ENCODE measurements at regions not wholly inside any gene's neighbourhood (a gene's known extent, or its start where the extent isn't known, plus 50 kb on each side); places are given as distances from the start of the nearest gene placed in this dataset.

GRCh38 chr20:24340933-24341332, 128.5 kb upstream of the SYNDIG1 start:
- ATAC-seq (no peak), DNase-seq (no peak)
- Mint-ChIP-seq H3K36me3 (ENCODE audit: low read depth) (peaks cover 2% of the 10 kb centered on the region), H3K4me1 (no peaks in the 10 kb centered on the region), H3K27me3 (peaks cover 23% of the 10 kb centered on the region), H3K27ac (no peak overlapping the region), H3K4me3 (no peak overlapping the region)
- no peaks in the 10 kb centered on the region for H3K9me3 ChIP-seq (ENCODE audit: control insufficient read depth, low read length, poor library complexity, severe bottlenecking)

GRCh38 chr20:24339210-24339641, 130.2 kb upstream of the SYNDIG1 start:
- DNase-seq (no peak), ATAC-seq (no peak)
- Mint-ChIP-seq H3K36me3 (ENCODE audit: low read depth) (peaks cover 2% of the 10 kb centered on the region), H3K4me1 (no peaks in the 10 kb centered on the region), H3K27me3 (peaks cover 19% of the 10 kb centered on the region), H3K27ac (no peak overlapping the region), H3K4me3 (no peak overlapping the region)
- H3K9me3 ChIP-seq (ENCODE audit: control insufficient read depth, low read length, poor library complexity, severe bottlenecking): no peaks in the 10 kb centered on the region

GRCh38 chr20:24337551-24337950, 131.9 kb upstream of the SYNDIG1 start:
- no peaks in the 10 kb centered on the region for H3K9me3 ChIP-seq (ENCODE audit: control insufficient read depth, low read length, poor library complexity, severe bottlenecking)
- Mint-ChIP-seq H3K4me3 (no peak overlapping the region), H3K4me1 (no peaks in the 10 kb centered on the region), H3K27me3 (peaks cover 15% of the 10 kb centered on the region), H3K36me3 (ENCODE audit: low read depth) (peaks cover 2% of the 10 kb centered on the region), H3K27ac (no peak overlapping the region)
- DNase-seq: no peak
- no peak for ATAC-seq

- DNase-seq: no peak
- no peaks in the 10 kb centered on the region for H3K9me3 ChIP-seq (ENCODE audit: control insufficient read depth, low read length, poor library complexity, severe bottlenecking)
- Mint-ChIP-seq H3K27ac (no peak overlapping the region), H3K4me1 (no peaks in the 10 kb centered on the region), H3K27me3 (peaks cover 15% of the 10 kb centered on the region), H3K4me3 (no peak overlapping the region), H3K36me3 (ENCODE audit: low read depth) (peaks cover 2% of the 10 kb centered on the region)
- no peak for ATAC-seq
Observed at GRCh38 chr20:24337069-24337468, 132.4 kb upstream of the SYNDIG1 start.

GRCh38 chr20:24334830-24335229, 134.6 kb upstream of the SYNDIG1 start:
- Mint-ChIP-seq H3K36me3 (ENCODE audit: low read depth) (no peaks in the 10 kb centered on the region), H3K27me3 (no peaks in the 10 kb centered on the region), H3K4me1 (no peaks in the 10 kb centered on the region), H3K27ac (no peak overlapping the region), H3K4me3 (no peak overlapping the region)
- DNase-seq (no peak), ATAC-seq (no peak)
- no peaks in the 10 kb centered on the region for H3K9me3 ChIP-seq (ENCODE audit: control insufficient read depth, low read length, poor library complexity, severe bottlenecking)

GRCh38 chr20:24332956-24333355, 136.5 kb upstream of the SYNDIG1 start:
- Mint-ChIP-seq H3K4me1 (no peaks in the 10 kb centered on the region), H3K36me3 (ENCODE audit: low read depth) (no peaks in the 10 kb centered on the region), H3K4me3 (no peak overlapping the region), H3K27ac (no peak overlapping the region), H3K27me3 (peaks cover under 1% of the 10 kb centered on the region)
- H3K9me3 ChIP-seq (ENCODE audit: control insufficient read depth, low read length, poor library complexity, severe bottlenecking): no peaks in the 10 kb centered on the region
- DNase-seq (no peak), ATAC-seq (no peak)

GRCh38 chr20:24331939-24332338, 137.5 kb upstream of the SYNDIG1 start:
- no peaks in the 10 kb centered on the region for H3K36me3 Mint-ChIP-seq (ENCODE audit: low read depth)
- ATAC-seq: no peak
- H3K4me1 Mint-ChIP-seq: no peaks in the 10 kb centered on the region
- no peak overlapping the region for H3K4me3 Mint-ChIP-seq
- no peak for DNase-seq
- H3K9me3 ChIP-seq (ENCODE audit: control insufficient read depth, low read length, poor library complexity, severe bottlenecking): no peaks in the 10 kb centered on the region
- H3K27me3 Mint-ChIP-seq: peaks cover 5% of the 10 kb centered on the region
- no peak overlapping the region for H3K27ac Mint-ChIP-seq

- no peaks in the 10 kb centered on the region for H3K9me3 ChIP-seq (ENCODE audit: control insufficient read depth, low read length, poor library complexity, severe bottlenecking)
- Mint-ChIP-seq H3K27ac (no peak overlapping the region), H3K4me3 (no peak overlapping the region), H3K27me3 (peaks cover 18% of the 10 kb centered on the region), H3K36me3 (ENCODE audit: low read depth) (no peaks in the 10 kb centered on the region), H3K4me1 (no peaks in the 10 kb centered on the region)
- DNase-seq (no peak), ATAC-seq (no peak)
Observed at GRCh38 chr20:24328901-24329300, 140.5 kb upstream of the SYNDIG1 start.

GRCh38 chr20:24321973-24322372, 147.5 kb upstream of the SYNDIG1 start:
- DNase-seq (no peak), ATAC-seq (no peak)
- Mint-ChIP-seq H3K36me3 (ENCODE audit: low read depth) (no peaks in the 10 kb centered on the region), H3K4me3 (no peak overlapping the region), H3K27ac (no peak overlapping the region), H3K4me1 (no peaks in the 10 kb centered on the region), H3K27me3 (peaks cover 51% of the 10 kb centered on the region)
- H3K9me3 ChIP-seq (ENCODE audit: control insufficient read depth, low read length, poor library complexity, severe bottlenecking): no peaks in the 10 kb centered on the region

- no peak overlapping the region for H3K27ac Mint-ChIP-seq
- H3K27me3 Mint-ChIP-seq: peaks cover 44% of the 10 kb centered on the region
- no peak for ATAC-seq
- H3K4me3 Mint-ChIP-seq: no peak overlapping the region
- DNase-seq: no peak
- no peaks in the 10 kb centered on the region for H3K36me3 Mint-ChIP-seq (ENCODE audit: low read depth)
- no peaks in the 10 kb centered on the region for H3K9me3 ChIP-seq (ENCODE audit: control insufficient read depth, low read length, poor library complexity, severe bottlenecking)
- no peaks in the 10 kb centered on the region for H3K4me1 Mint-ChIP-seq
Observed at GRCh38 chr20:24318569-24319352, 150.7 kb upstream of the SYNDIG1 start.

GRCh38 chr20:24317224-24317623, 152.2 kb upstream of the SYNDIG1 start:
- Mint-ChIP-seq H3K4me1 (no peaks in the 10 kb centered on the region), H3K36me3 (ENCODE audit: low read depth) (no peaks in the 10 kb centered on the region), H3K4me3 (no peak overlapping the region), H3K27ac (no peak overlapping the region), H3K27me3 (peaks cover 43% of the 10 kb centered on the region)
- DNase-seq: no peak
- no peaks in the 10 kb centered on the region for H3K9me3 ChIP-seq (ENCODE audit: control insufficient read depth, low read length, poor library complexity, severe bottlenecking)
- no peak for ATAC-seq

- DNase-seq: no peak
- no peaks in the 10 kb centered on the region for H3K4me1 Mint-ChIP-seq
- no peaks in the 10 kb centered on the region for H3K9me3 ChIP-seq (ENCODE audit: control insufficient read depth, low read length, poor library complexity, severe bottlenecking)
- no peak for ATAC-seq
- no peaks in the 10 kb centered on the region for H3K36me3 Mint-ChIP-seq (ENCODE audit: low read depth)
- no peak overlapping the region for H3K4me3 Mint-ChIP-seq
- H3K27me3 Mint-ChIP-seq: peaks cover 43% of the 10 kb centered on the region
- no peak overlapping the region for H3K27ac Mint-ChIP-seq
Observed at GRCh38 chr20:24316731-24317130, 152.7 kb upstream of the SYNDIG1 start.

- ATAC-seq: no peak
- Mint-ChIP-seq H3K36me3 (ENCODE audit: low read depth) (no peaks in the 10 kb centered on the region), H3K27ac (no peak overlapping the region), H3K4me1 (no peaks in the 10 kb centered on the region), H3K4me3 (no peak overlapping the region), H3K27me3 (peaks cover 29% of the 10 kb centered on the region)
- DNase-seq: no peak
- H3K9me3 ChIP-seq (ENCODE audit: control insufficient read depth, low read length, poor library complexity, severe bottlenecking): no peaks in the 10 kb centered on the region
Observed at GRCh38 chr20:24314053-24314452, 155.4 kb upstream of the SYNDIG1 start.

GRCh38 chr20:24309596-24309995, 159.8 kb upstream of the SYNDIG1 start:
- Mint-ChIP-seq H3K4me3 (no peak overlapping the region), H3K27me3 (peaks cover 19% of the 10 kb centered on the region), H3K36me3 (ENCODE audit: low read depth) (no peaks in the 10 kb centered on the region), H3K27ac (no peak overlapping the region), H3K4me1 (no peaks in the 10 kb centered on the region)
- no peak for ATAC-seq
- no peak for DNase-seq
- no peaks in the 10 kb centered on the region for H3K9me3 ChIP-seq (ENCODE audit: control insufficient read depth, low read length, poor library complexity, severe bottlenecking)

Measured in T-helper 17 cell (primary cell).